Activated CD4-positive, alpha-beta memory T cell treated with anti-CD3 and anti-CD28 coated beads for 36 hours (primary cell): ENCODE measurements at regions not wholly inside any gene's neighbourhood (a gene's known extent, or its start where the extent isn't known, plus 50 kb on each side); places are given as distances from the start of the nearest gene placed in this dataset.
"Not testable (repeated sequence)": the region's sequence is repeated elsewhere in the genome, so short reads cannot be mapped to it uniquely, and the experiment has no call there.

Experiments
- CTCF ChIA-PET: fragments of 350-600 bp; sonication (Branson Sonifier 250); formaldehyde crosslinking; loops from one replicate; lab custom pipeline; 2021; ENCODE audit warnings: antibody characterized with exemption, inconsistent platforms; lab: Charles Lee
- POLR2A ChIA-PET: fragments of 350-600 bp; sonication (Branson Sonifier 250); formaldehyde crosslinking; loops from one replicate; lab custom pipeline; 2021; ENCODE audit warnings: antibody characterized with exemption; lab: Charles Lee
- DNase-seq: peaks from one replicate; pipeline ENCODE4 v3.0.0-alpha.2; 2020
- H3K27ac Mint-ChIP-seq: one replicate; pipeline ENCODE4 v1.8.0; 2021; ENCODE audit warnings: mixed read lengths
- H3K27me3 Mint-ChIP-seq: one replicate; pipeline ENCODE4 v1.8.0; 2021; ENCODE audit warnings: mixed read lengths
- H3K36me3 Mint-ChIP-seq: one replicate; pipeline ENCODE4 v1.8.0; 2021; ENCODE audit warnings: mixed read lengths
- H3K4me1 Mint-ChIP-seq: one replicate; pipeline ENCODE4 v1.8.0; 2021; ENCODE audit warnings: low read depth, mixed read lengths
- H3K4me3 Mint-ChIP-seq: one replicate; pipeline ENCODE4 v1.8.0; 2021; ENCODE audit warnings: mild to moderate bottlenecking, mixed read lengths
- H3K9me3 Mint-ChIP-seq: one replicate; pipeline ENCODE4 v1.8.0; 2021; ENCODE audit warnings: mixed read lengths
- intact Hi-C: fragments of 100-400 bp; cut with micrococcal nuclease; formaldehyde crosslinking; loops from one replicate; pipeline ENCODE4 v1.15.1; 2023

DNA sequence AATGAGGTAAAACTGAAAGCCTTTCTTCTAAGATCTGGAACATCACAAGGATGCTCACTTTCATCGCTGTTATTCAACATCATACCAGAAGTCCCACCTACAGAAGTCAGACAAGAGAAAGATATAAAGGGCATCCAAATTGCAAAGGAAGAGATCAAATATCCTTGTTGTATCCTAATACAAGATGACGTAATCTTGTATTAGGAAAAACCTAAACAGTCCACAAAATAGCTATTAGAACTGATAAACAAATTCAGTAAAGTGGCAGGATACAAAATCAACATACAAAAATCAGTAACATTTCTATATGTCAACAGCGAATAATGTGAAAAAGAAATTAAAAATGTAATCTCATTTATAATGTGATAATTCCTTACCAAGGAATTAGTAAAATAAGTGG lies 195.1 kb upstream of the CBLB start:
- Mint-ChIP-seq H3K4me3 (no peak overlapping the region), H3K9me3 (peaks cover 14% of the 10 kb centered on the region), H3K27me3 (no peaks in the 10 kb centered on the region), H3K36me3 (peaks cover 3% of the 10 kb centered on the region), H3K4me1 (peaks cover 14% of the 10 kb centered on the region), H3K27ac (no peak overlapping the region)
- POLR2A ChIA-PET = no interaction called here
- intact Hi-C loops = no loop called here
- CTCF ChIA-PET = no interaction called here
- no peak for DNase-seq

DNA sequence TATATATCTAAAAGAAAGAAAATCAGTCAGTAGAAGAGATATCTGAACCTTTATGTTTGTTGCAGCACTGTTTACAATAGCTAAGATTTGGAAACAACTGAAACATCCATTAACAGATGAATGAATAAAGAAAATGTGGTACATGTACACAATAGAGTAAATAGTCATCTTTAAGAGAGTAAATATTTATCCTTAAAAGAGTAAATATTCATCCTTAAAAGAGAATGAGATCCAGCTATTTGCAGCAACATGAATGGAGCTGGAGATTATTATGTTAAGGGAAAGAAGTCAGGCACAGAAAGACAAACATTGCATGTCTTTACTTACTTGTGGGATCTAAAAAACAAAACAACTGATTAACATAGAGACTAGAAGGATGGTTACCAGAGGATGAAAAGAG lies 197.0 kb upstream of the CBLB start:
- H3K4me1 Mint-ChIP-seq = peaks cover 14% of the 10 kb centered on the region
- H3K9me3 Mint-ChIP-seq = peaks cover 14% of the 10 kb centered on the region
- H3K27ac Mint-ChIP-seq = no peak overlapping the region
- peaks cover 3% of the 10 kb centered on the region for H3K36me3 Mint-ChIP-seq
- no peaks in the 10 kb centered on the region for H3K27me3 Mint-ChIP-seq
- intact Hi-C loops = no loop called here
- no peak for DNase-seq
- H3K4me3 Mint-ChIP-seq = no peak overlapping the region
- CTCF ChIA-PET = no interaction called here
- POLR2A ChIA-PET = no interaction called here

- DNase-seq = no peak
- no peaks in the 10 kb centered on the region for H3K27me3 Mint-ChIP-seq
- H3K4me1 Mint-ChIP-seq = peaks cover 14% of the 10 kb centered on the region
- POLR2A ChIA-PET = no interaction called here
- H3K4me3 Mint-ChIP-seq = no peak overlapping the region
- intact Hi-C loops = loop anchor here (2.0 kb wide), 1 partner anchor 57 kb away; no protein-coding TSS in a partner anchor
- CTCF ChIA-PET = no interaction called here
- peaks cover 3% of the 10 kb centered on the region for H3K36me3 Mint-ChIP-seq
- H3K27ac Mint-ChIP-seq = no peak overlapping the region
- peaks cover 14% of the 10 kb centered on the region for H3K9me3 Mint-ChIP-seq
Observed at GRCh38 chr3:106067711-106068110, 198.9 kb upstream of the CBLB start.

DNA sequence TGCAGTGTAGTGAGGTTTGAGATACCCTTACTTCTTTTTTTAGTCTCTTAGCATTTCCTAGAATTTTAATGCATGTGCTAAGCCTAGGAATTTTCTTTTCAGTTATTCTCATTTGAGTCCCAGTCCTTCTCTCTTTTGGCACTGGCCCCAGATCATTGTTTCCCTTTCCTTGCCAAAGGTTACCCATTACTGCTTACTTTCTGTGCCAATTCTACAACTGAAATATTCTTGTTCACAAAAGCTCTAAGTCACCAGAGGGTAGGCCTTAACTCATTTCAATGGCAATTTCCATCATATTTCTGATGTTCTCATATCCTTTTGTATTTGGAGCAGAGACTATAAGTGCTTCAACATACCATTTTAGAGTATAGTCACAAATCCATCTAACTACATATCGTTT lies 199.6 kb upstream of the CBLB start:
- H3K9me3 Mint-ChIP-seq = peaks cover 12% of the 10 kb centered on the region
- ChIA-PET POLR2A (no interaction called here), CTCF (no interaction called here)
- peaks cover 14% of the 10 kb centered on the region for H3K4me1 Mint-ChIP-seq
- no peak overlapping the region for H3K4me3 Mint-ChIP-seq
- no peak for DNase-seq
- intact Hi-C loops = loop anchor here (2.0 kb wide), 1 partner anchor 58 kb away; no protein-coding TSS in a partner anchor
- H3K36me3 Mint-ChIP-seq = peaks cover 3% of the 10 kb centered on the region
- peak overlapping the region; percentile 14 for H3K27ac Mint-ChIP-seq
- H3K27me3 Mint-ChIP-seq = no peaks in the 10 kb centered on the region

DNA sequence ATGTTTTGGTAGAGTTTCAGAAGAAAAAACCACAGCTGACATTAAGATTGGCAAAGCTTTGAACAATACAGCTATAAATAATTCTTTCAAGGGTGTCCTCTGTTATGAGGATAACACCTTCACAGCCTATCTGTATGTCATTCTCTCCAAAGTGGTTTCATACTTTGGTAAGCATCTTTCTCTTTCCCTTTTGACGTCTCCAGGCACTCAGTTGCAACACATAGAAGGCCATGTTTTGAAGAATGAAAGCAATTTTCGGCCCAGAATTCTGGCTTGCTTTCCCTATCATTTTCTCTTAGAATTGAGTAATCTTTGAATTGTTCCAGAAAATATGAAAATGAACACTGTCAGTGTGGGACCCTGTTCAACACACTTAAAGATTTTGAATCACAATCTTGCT lies 200.0 kb upstream of the CBLB start:
- ChIA-PET CTCF (no interaction called here), POLR2A (no interaction called here)
- Mint-ChIP-seq H3K9me3 (peaks cover 8% of the 10 kb centered on the region), H3K27me3 (no peaks in the 10 kb centered on the region), H3K36me3 (peaks cover 3% of the 10 kb centered on the region), H3K27ac (peak overlapping the region; percentile 14), H3K4me3 (no peak overlapping the region), H3K4me1 (peaks cover 14% of the 10 kb centered on the region)
- intact Hi-C loops = loop anchor here (2.0 kb wide), 1 partner anchor 58 kb away; no protein-coding TSS in a partner anchor
- no peak for DNase-seq

- ChIA-PET CTCF (no interaction called here), POLR2A (no interaction called here)
- no peak for DNase-seq
- no peaks in the 10 kb centered on the region for H3K36me3 Mint-ChIP-seq
- no peak overlapping the region for H3K4me3 Mint-ChIP-seq
- H3K9me3 Mint-ChIP-seq = no peaks in the 10 kb centered on the region
- intact Hi-C loops = no loop called here
- no peak overlapping the region for H3K27ac Mint-ChIP-seq
- H3K4me1 Mint-ChIP-seq = peaks cover 14% of the 10 kb centered on the region
- no peaks in the 10 kb centered on the region for H3K27me3 Mint-ChIP-seq
Observed at GRCh38 chr3:106070187-106070586, 201.4 kb upstream of the CBLB start.

DNA sequence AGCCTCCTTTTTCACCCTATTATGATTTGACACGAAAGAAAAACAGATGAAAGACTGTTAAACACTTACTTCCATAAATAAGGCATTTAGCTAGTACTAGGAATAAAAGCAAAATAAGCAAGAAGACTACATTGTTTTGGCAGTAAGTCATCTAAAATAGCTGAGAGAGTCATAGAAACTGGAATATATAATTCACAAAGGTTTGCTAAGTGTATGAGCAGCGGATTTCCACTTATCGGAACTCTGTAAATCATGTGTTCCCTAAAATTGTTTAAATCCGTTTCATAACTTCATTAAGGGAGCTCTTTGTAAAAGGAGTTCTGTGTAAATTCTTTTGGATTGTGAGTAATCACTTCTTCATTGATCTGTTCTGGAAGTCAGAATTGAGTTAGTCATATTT lies 202.5 kb upstream of the CBLB start:
- H3K4me1 Mint-ChIP-seq = peaks cover 14% of the 10 kb centered on the region
- ChIA-PET CTCF (no interaction called here), POLR2A (no interaction called here)
- no peaks in the 10 kb centered on the region for H3K36me3 Mint-ChIP-seq
- H3K4me3 Mint-ChIP-seq = no peak overlapping the region
- no peaks in the 10 kb centered on the region for H3K9me3 Mint-ChIP-seq
- DNase-seq = no peak
- no peaks in the 10 kb centered on the region for H3K27me3 Mint-ChIP-seq
- intact Hi-C loops = no loop called here
- H3K27ac Mint-ChIP-seq = no peak overlapping the region

- H3K27ac Mint-ChIP-seq = not testable (repeated sequence)
Observed at GRCh38 chr3:106072596-106072995, 203.8 kb upstream of the CBLB start.

DNA sequence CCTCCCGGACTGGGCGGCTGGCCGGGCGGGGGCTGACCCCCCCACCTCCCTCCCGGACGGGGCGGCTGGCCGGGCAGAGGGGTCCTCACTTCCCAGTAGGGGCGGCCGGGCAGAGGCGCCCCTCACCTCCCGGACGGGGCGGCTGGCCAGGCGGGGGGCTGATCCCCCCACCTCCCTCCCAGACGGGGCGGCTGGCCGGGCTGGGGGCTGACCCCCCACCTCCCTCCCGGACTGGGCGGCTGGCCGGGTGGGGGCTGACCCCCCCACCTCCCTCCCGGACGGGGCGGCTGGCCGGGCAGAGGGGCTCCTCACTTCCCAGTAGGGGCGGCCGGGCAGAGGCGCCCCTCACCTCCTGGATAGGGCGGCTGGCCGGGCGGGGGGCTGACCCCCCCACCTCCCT lies 205.0 kb upstream of the CBLB start:
- H3K4me1 Mint-ChIP-seq, H3K27me3 Mint-ChIP-seq, H3K4me3 Mint-ChIP-seq, H3K27ac Mint-ChIP-seq, CTCF ChIA-PET, H3K36me3 Mint-ChIP-seq, intact Hi-C loops, H3K9me3 Mint-ChIP-seq, POLR2A ChIA-PET, DNase-seq: not testable (repeated sequence)

More at GRCh38 chr3:106072596-106072995, 203.8 kb upstream of the CBLB start:
- CTCF ChIA-PET, H3K4me3 Mint-ChIP-seq, H3K27me3 Mint-ChIP-seq, H3K9me3 Mint-ChIP-seq, intact Hi-C loops, H3K36me3 Mint-ChIP-seq, DNase-seq, POLR2A ChIA-PET: not testable (repeated sequence)
- H3K4me1 Mint-ChIP-seq = peaks cover 14% of the 10 kb centered on the region

GRCh38 chr3:106075731-106076130 lies 206.9 kb upstream of the CBLB start:
- H3K9me3 Mint-ChIP-seq, H3K4me1 Mint-ChIP-seq, intact Hi-C loops, CTCF ChIA-PET, H3K4me3 Mint-ChIP-seq, DNase-seq, H3K36me3 Mint-ChIP-seq, H3K27ac Mint-ChIP-seq, H3K27me3 Mint-ChIP-seq, POLR2A ChIA-PET: not testable (repeated sequence)

GRCh38 chr3:106078635-106079034 lies 209.8 kb upstream of the CBLB start:
- ChIA-PET CTCF (no interaction called here), POLR2A (no interaction called here)
- no peaks in the 10 kb centered on the region for H3K27me3 Mint-ChIP-seq
- intact Hi-C loops = no loop called here
- no peaks in the 10 kb centered on the region for H3K4me1 Mint-ChIP-seq
- DNase-seq = no peak
- no peak overlapping the region for H3K27ac Mint-ChIP-seq
- no peaks in the 10 kb centered on the region for H3K36me3 Mint-ChIP-seq
- H3K9me3 Mint-ChIP-seq = no peaks in the 10 kb centered on the region
- H3K4me3 Mint-ChIP-seq = no peak overlapping the region

DNA sequence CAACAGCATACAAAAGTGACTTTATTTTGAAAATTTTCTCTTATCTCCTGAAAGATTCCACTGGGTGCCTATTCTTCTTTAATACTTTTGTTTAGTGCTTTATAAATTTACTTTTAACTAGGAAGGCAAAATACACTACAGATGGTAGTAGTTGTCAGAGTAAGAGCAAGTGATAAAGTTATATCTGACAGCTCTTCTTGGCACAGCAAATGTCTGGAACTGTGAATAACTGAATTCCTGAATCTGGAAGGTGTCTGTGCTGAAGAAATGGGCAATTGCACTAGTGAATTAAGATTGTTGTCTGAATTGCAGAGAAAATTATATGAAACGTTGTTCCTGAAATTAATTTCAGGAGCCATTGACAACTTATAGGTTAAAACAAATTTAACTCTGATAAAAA lies 213.8 kb upstream of the CBLB start:
- Mint-ChIP-seq H3K27ac (no peak overlapping the region), H3K4me3 (no peak overlapping the region)
- POLR2A ChIA-PET = no interaction called here

DNA sequence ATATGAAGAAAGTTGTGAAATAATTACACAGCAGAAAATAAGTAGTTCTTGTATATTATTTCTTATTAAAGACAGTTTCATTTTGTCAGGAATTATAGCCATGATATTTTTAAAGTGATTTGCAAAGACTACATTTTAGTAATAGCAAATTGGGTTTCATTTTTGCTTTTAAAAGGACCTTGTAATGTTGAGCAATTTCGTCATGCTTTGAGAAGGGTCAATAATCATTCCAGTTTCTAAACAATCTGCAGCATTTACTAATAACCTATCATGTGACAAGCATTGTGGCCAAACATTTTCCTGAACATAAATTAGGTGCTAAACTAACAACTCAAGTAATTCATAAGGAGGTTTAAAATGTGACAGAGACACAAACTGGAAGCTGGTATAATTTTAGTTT lies 214.4 kb upstream of the CBLB start:
- no peaks in the 10 kb centered on the region for H3K36me3 Mint-ChIP-seq
- no peak overlapping the region for H3K27ac Mint-ChIP-seq
- intact Hi-C loops = no loop called here
- CTCF ChIA-PET = no interaction called here
- no peak overlapping the region for H3K4me3 Mint-ChIP-seq
- POLR2A ChIA-PET = no interaction called here
- H3K9me3 Mint-ChIP-seq = peaks cover 2% of the 10 kb centered on the region
- DNase-seq = no peak
- H3K27me3 Mint-ChIP-seq = no peaks in the 10 kb centered on the region
- H3K4me1 Mint-ChIP-seq = peaks cover 4% of the 10 kb centered on the region

More for the DNA sequence above, 213.8 kb upstream of the CBLB start:
- no peaks in the 10 kb centered on the region for H3K27me3 Mint-ChIP-seq
- no peaks in the 10 kb centered on the region for H3K36me3 Mint-ChIP-seq
- peaks cover 4% of the 10 kb centered on the region for H3K4me1 Mint-ChIP-seq
- CTCF ChIA-PET = interaction anchor here (0.7 kb wide), 1 partner anchor 521 kb away, joined by 3 read pairs; no protein-coding TSS in a partner anchor
- no peak for DNase-seq
- H3K9me3 Mint-ChIP-seq = peaks cover 2% of the 10 kb centered on the region
- intact Hi-C loops = no loop called here
